ENCODE measurements at regions not wholly inside any gene's neighbourhood (a gene's known extent, or its start where the extent isn't known, plus 50 kb on each side); places are given as distances from the start of the nearest gene placed in this dataset.

DNA sequence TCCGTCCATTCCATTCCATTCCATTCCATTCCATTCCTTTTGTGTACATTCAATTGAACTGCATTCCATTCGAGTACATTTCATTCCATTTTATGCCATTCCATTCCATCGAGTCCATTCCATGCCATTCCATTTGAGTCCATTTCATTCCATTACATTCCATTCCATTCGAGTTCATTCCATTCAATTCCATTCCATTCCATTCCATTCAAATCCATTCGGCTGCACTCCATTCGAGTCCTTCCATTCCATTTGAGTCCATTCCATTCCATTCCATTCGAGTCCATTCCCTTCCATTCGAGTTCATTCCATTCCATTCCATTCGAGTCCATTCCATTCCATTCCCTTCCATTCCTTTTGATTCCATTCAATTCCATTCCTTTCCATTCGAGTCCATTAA lies 4800.6 kb upstream of the OR11H1 start:
- TF ChIP-seq, protein P1, sequence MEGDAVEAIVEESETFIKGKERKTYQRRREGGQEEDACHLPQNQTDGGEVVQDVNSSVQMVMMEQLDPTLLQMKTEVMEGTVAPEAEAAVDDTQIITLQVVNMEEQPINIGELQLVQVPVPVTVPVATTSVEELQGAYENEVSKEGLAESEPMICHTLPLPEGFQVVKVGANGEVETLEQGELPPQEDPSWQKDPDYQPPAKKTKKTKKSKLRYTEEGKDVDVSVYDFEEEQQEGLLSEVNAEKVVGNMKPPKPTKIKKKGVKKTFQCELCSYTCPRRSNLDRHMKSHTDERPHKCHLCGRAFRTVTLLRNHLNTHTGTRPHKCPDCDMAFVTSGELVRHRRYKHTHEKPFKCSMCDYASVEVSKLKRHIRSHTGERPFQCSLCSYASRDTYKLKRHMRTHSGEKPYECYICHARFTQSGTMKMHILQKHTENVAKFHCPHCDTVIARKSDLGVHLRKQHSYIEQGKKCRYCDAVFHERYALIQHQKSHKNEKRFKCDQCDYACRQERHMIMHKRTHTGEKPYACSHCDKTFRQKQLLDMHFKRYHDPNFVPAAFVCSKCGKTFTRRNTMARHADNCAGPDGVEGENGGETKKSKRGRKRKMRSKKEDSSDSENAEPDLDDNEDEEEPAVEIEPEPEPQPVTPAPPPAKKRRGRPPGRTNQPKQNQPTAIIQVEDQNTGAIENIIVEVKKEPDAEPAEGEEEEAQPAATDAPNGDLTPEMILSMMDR (conservative IDR thresholded peaks at IDR 0.05) = no peak
- no peak for TF ChIP-seq EZH2 (IDR thresholded peaks at IDR 0.05; ENCODE audit: low read depth)
